NCI-H146 (cell line): ENCODE measurements at regions not wholly inside any gene's neighbourhood (a gene's known extent, or its start where the extent isn't known, plus 50 kb on each side); places are given as distances from the start of the nearest gene placed in this dataset.
"Not testable (repeated sequence)": the region's sequence is repeated elsewhere in the genome, so short reads cannot be mapped to it uniquely, and the experiment has no call there.

ENCODE experiments used
- DNase-seq: peaks from one replicate; lab custom pipeline; 2025; lab: John Stamatoyannopoulos, UW

DNA sequence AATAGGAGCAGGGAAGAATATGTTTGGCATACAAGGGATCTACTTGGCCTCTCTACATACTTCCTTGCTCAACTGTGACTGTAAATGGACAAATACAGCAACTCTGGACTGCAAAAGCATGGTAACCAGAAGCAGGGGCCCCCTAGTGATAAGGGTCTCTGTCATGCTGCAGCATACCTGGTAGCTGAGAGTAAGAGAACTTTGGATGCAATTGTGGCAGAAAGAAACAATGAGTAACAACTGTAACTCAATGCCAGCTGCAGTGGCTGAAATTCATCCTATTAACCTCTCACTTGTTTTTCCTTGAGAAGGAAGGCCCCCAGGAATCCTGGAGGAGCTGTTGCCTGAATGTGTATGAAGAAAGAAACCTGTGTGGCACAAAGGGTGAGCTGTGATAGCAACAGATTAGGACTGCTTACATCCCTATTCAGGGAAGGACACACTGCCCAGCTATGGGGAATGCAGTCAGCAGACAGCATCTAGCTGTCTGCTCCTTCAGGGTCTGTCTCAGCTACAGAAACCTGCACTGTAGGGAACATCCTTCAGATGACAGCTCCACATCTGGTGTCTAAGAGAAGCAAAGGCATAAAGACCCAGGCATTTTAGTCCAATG is 468.1 kb upstream of the ACTBL2 start:
- DNase-seq, result no peak

DNA sequence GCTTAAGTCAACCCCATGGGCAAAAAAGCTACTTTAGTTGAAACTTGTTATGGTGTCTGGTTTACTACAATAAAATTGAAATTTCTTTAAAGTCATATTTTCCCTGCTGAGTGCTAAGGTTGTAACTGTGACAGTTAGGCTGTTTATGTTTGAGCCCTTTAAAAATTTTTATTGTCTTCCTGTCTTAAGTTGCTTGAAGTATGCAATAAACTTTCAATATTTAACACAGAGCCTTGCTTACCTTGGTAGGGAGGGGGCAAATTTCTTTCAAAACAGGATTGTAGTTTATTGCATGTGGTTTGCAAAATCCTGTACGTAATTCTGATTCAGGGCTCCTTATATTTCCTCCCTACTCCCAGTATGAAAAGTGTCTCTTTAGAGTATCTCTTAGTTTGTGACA is 465.5 kb upstream of the ACTBL2 start:
- no peak for DNase-seq

DNA sequence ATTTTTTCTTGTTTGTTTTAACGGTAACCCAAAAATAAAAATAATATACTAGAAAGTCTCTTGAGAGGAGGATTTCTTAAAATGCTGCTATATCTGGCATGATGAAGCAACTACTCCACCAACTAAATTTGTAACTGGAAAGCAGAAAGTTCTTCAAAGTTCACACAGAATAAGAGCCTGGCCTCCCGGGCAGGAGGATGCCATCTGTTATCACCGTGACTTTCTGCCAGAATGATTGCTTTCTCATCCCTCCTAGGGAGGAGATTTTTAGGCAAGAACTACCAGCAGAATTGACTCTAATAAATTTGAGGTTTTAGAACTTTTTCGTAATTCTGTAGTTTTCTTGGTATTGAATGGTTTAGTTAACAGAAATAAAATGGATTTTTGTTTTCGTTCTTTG is 464.6 kb upstream of the ACTBL2 start:
- DNase-seq, result no peak

DNA sequence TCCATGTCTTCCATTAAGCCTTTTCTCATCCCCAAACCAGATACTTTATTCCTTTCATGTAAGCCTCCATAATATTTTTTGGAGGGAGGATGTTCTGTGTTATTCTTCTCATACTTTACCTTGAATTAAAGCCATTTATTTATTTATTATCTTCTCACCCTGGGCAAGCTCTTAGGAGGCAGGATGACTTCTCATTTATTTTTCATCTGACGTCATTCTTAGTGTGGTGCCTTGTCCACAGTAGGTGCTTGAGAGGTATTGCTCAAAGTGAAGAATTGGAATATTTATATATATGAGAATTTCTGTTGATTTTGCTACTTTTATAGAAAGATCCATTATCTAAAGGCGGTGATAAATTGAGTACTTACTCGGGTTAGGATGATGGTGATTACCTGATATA is 458.3 kb upstream of the ACTBL2 start:
- DNase-seq, result no peak

DNA sequence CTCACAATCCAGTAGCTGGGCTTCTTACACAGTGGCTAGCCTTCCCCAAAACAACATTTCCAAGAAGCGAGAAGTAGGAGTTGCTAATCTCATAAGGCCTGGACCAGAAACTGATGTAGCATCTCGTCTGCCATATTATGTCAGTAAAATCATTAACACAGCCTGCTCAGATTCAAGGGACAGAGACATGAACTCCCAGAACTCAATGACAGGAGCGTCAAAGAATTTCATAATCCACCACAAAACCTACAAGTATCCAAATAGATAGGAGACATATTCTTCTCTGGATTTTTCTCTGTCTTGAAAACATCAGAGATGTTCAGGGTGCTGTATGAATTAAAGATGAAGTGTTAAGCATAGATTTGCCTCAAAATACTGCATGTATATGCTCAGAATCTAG is 457.6 kb upstream of the ACTBL2 start:
- DNase-seq, result no peak

DNA sequence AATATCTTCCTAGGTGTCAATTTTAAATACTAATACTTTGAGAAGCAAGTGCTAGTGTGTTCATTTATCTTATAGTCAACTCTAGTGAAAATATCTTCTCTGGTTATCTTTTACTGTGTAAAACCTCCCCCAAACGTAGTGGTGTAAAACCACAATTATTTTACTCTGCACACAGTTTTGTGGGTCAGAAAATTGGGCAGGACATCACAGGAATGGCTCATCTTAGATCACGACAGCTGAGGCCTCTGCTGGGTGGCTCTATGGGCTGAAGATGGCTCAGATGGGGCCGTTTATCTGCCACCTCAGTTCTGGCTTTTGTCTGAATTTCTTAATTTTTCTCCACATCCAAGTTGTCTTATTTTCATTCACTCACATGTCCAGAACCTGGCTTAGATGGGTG is 457.2 kb upstream of the ACTBL2 start:
- DNase-seq, result no peak

DNA sequence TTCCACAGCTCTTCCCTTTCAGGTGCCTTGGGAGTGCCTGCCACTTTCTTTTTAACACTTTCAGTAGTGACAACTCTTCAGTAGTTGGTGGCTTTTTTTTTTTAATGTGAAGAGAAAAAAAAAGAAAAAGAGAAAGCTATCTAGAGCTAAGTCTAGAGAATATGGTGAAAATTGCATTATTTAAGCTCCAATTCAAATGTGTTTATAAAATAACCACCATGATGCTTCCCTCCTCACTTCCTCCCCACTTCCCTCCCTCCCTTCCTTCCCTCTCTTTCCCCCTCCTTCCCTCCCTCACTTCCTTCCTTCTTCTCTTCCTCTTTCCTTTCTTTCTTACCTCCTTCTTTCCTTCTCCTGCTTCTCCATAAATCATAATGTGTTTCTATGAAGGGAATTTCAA is 456.7 kb upstream of the ACTBL2 start:
- no peak for DNase-seq

DNA sequence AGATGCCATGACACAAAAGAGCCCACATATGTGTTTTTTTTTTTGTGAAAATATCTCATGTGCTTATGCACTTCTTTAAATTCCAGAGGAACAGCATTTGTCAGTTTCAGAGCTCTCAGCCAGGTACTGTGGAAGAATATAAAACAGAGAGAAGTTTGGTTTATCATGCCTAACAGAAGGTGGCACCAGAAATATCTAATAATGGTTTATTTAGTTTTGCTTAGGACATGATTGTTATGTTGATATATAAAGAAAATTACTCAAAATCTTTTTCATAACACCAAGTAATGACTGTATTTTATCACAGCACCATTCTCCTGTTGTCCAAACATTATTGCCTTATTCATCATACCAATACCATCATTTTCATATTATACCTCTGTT is 455.6 kb upstream of the ACTBL2 start:
- DNase-seq, result no peak

DNA sequence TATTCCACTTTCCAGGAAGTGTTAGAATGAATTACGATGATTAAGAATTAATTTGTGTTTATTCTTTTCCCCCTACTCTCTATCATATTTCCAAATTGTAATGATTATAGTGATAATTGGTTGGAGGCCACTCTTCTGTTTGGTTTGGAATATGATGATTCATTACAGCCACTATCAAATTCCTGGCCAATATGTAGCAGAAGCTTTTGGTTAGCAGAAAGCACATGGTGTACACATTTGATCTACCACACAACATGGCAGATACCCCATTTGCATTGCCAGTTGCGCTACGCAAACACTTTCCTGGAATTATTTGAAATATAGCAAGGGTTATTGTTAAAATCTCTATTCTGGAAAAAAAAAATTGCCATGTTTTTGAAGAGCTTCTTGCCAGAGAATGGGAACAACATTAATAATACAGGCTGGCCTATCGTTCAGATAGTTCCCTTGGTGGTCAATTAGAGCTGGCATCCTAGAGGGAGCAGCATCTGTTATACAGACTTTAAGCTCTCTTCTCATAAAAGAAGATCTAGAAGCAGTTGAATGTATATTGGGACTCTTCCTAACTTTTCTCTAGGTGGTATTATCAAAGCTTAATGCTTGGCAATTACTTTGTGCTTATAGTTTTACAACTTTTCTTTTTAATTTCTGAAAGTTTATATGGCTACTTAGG is 455.0 kb upstream of the ACTBL2 start:
- peak; percentile 20 for DNase-seq

DNA sequence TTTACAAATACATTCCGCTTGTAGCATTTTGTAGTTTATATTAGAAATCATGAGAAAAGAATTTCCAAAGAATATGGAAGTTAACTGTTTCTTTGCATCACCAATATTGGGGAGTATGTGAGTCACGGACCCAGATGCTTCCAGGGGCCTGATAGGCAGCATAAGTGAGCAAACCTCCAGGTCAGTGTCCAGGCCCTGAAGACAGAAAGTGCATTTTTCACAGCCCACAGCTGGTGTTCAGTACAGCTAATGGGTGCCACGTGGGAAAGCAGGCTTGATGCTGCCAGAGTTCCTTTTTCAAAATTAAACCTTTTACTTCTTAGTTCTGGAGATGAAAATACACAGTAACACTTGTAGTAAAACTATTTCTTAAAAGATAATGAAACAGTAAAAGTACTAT is 454.4 kb upstream of the ACTBL2 start:
- DNase-seq, result peak; percentile 8

DNA sequence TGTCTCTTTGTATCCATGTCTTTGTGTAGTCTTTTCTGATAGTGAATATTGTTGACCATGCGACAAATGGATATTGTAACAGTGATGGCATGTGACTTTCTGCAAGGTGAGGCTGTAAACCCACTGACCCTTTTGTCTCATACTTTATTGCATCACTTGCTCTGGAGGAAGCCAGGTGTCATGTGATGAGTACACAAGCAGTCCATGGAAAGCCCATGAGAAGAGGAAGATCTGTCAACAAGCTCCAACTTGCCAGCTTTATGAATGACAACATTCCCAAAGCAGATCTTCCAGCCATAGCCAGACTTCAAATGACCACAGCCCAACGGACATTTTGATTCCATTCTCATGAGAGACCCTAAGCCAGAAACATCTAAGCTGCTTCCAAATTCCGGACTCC is 450.1 kb upstream of the ACTBL2 start:
- no peak for DNase-seq

DNA sequence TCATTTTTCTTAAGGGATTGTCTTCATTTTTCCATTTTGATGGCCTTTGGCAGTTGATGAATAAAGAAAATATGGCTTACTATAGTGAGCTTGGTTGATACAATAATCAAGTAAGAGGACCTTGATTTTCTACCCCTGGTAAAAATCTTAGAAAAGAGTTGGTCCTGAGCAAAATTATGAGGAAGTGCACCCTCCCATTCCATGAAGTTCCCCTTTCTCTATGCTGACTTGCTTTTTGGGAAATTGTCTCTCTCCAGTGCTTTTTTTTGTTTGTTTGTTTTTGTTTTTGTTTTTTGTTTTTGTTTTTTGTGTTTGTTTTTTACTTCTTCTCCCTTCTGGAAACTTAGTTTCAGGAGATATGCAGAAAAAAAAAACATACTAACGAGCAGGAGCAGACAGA is 449.2 kb upstream of the ACTBL2 start:
- no peak for DNase-seq

DNA sequence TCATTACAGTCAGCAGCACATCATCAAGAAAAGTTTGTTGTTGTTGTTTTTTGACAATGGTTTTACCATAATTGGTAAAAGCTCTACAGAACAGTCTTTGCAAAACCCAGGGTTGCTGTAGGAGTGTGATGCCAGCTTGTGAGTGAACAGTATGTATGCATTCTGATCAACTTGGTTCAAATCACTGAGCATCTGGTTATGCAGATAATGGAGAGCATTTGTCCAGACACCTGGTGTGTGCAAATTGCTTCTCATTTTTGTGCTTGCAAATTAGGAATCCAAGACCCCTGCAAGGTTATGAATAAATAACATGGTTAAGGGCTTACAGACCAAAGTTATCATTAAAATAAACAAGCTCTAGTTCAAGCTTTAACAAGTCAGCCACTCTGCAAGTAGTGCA is 448.7 kb upstream of the ACTBL2 start:
- DNase-seq, result no peak

DNA sequence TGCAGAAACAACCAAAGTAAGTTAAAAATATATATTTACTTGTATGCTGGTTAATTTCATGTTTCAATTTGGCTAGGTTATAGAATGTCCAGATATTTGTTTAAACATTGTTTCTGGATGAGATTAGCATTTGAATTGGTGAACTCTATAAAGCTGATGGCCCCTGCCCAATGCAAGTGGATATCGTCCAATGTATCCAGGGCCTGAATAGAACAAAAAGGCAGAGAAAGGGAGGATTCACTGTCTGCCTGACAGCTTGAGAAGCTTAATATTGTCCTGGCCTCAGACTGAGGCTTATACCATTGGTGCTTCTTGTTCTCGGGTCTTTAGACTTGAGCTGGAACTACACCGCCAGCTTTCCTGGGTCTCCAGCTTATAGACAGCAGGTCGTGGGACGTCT is 446.7 kb upstream of the ACTBL2 start:
- DNase-seq, result no peak

DNA sequence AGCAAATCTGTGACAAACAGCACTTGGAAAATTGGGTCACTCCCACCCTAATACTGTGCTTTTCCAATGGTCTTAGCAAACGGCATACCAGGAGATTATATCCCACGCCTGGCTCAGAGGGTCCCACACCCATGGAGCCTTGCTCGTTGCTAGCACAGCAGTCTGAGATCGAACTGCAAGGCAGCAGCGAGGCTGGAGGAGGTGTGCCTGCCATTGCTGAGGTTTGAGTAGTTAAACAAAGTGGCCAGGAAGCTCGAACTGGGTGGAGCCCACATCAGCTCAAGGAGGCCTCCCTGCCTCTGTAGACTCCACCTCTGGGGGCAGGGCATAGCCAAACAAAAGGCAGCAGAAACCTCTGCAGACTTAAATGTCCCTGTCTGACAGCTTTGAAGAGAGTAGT is 440.5 kb upstream of the ACTBL2 start:
- DNase-seq, result not testable (repeated sequence)

DNA sequence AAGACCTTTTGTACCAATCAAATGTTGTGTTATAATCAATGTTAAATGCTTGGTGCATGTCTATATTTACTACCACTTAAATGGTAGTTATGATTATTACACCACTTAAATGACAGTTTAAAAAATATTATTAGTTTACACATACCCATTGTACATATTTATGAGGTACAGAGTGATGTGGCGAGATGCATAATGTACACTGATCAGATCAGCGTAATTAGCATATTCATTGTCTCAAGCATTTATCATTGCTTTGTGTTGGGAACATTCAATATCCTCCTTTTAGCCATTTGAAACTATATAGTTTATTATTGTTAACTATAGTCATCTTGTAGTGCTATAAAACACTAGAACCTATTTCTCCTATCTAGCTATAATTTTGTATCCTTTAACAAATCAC is 434.4 kb upstream of the ACTBL2 start:
- DNase-seq, result no peak

DNA sequence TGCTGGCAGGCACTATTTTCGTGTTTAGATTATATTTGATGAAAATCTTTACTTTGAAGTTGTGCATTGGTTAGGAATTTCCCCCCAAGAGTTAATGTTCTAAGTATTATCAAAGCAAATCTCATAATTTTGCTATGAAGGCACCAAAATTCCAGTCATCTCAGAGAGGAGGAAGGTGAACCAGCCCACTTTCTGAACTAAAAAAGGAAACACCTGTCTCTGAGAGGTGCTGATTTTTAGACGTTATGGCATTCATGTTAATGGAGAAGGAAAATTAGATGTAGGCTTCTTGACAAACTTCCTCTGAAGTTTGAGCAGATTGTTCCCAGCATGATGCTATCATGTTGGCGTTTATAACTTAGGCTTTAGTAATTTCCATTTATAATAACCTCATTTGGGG is 432.9 kb upstream of the ACTBL2 start:
- DNase-seq, result no peak

DNA sequence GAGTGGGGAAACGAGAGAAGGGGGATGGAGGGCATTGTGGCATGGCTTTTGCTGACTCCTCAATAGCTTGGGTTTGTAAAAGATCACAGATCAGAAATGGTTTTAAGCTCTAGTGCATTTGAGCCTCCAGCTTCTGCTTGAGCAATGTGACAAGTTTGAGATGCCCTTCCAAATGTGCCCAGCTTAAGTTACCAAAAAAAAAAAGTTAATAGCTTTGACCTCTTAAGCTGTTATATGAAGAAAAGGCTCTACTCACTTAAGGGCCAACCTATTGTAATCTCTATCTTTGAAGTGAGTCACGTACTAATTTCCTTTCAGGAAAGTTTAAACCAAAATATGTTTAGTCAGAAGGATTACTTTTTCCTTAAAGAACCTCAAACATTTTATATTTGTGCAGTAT is 428.8 kb upstream of the ACTBL2 start:
- no peak for DNase-seq

DNA sequence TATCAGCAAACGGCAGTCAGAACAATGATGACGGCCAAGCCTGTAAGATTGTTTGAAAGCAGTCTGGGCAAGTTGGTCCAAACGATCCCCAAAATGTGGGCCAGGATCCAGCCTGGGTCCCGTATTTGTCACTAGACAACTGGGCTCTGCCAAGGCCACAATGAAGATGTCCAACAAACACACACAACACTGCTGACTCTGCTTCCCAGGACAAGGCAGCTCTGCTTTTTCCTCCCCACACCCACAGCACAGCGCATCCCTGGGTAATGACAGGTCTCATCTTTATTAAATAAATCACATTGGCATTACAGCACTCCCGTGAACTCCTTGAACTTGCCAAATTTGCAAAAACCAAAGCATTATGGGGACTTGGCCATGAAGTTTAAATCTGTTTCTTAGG is 424.1 kb upstream of the ACTBL2 start:
- no peak for DNase-seq

DNA sequence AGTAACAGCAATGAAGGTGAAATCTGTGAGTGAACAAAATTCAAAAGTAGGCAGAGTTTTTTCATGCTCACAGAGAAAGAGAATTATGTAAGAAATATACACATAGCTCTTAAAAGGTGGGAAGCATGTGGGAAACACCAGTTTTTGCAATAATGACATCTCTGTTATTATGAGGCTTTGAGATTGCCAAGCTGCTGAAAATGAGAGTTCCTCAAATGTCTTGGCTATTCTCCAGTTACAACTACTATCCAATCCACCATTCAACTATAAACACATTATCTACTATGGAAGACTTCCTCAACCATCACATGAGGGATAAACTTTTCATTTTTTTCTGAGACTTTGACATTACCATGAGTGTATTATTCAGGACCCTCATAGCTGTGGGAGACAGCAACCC is 420.8 kb upstream of the ACTBL2 start:
- no peak for DNase-seq

DNA sequence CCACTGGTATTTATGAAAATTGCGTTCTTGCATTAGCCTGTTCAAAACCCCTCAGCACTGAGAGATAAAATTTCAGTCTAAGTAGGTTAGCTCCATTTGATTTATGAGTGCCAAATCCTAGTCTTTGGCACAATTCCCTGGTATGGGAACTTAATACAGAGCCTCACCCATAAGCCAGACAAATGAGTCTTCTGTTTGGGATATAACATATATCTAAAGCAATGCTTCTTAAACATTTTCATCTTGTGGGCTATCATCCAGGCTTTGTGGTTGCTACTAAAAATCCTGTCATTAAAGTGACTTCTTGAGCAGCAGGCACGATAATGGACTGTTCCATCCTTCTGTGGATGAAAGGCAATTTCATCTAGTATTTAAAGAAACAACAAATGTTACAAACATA is 419.5 kb upstream of the ACTBL2 start:
- no peak for DNase-seq

DNA sequence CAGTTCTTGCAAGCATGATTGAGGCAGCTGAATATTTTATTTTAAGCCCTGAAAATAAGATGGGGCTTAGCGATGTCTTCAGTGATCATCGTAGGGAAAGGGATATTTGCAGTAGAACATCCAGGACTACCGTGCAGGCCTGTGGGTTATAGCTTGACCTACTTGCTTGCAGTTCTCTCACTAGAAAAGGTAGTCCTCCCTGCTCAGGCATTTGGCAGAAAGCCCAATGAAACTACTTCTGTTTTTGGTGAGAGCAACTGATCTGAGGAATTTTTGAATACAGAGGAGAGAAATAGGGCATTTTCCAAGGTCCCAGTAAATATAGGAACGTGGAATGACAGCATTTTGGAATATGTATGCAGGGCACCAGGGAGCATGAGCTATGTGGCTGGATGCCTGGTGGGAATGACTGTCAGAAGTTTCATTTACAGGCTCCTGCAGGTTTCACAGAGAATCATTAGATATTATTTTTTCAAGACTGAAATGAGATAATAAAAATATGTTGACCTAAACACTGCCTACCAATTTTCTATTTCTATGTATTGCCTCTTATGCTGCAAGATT is 417.9 kb upstream of the ACTBL2 start:
- DNase-seq, result no peak

DNA sequence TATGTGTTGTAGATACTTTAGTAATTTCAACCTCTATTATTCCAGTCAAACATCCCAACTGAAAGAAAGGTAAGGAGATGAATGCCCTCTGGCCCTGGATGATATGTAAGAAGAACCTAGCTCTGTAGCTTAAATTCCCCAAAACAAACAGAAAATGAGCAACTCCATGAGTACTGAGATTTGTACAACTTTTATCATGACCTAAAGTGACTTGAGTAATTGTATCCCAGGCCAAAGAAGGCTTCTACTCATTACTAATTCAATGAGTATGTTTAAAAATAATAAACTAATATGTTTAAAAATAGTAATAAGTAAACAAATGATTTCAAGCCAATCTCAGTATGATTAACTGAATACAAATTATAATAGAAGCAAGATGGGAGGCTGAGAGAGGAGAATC is 414.0 kb upstream of the ACTBL2 start:
- no peak for DNase-seq

DNA sequence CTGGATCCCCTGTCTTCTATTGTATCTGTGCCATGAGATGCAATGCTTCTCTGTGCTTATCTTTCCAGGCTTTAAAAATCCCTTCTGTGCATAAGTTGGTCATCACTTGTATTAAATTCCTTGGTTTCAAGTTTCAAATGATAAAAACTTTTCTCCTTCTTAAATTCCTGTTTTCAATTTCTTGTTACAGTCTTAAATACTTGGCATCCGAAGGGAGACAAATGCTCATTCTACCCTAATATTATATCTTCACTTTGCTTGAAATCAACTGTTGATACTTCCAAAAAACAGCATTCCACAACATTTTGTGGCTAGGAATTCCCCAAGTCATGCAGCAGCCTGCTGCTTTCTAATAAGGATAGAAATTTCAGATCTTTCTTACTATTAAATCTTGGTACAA is 413.2 kb upstream of the ACTBL2 start:
- DNase-seq, result no peak
